ENCODE measurements at regions not wholly inside any gene's neighbourhood (a gene's known extent, or its start where the extent isn't known, plus 50 kb on each side); places are given as distances from the start of the nearest gene placed in this dataset.

GRCh38 chr3:144655423-144655822 lies 683.8 kb downstream of the DIPK2A start:
- TF ChIP-seq TAF1 (conservative IDR thresholded peaks at IDR 0.05) = no peak
- TF ChIP-seq CTCF (IDR thresholded peaks at IDR 0.05; ENCODE audit: low read depth, low read length, missing input control) = no peak
- no peak for TF ChIP-seq MAX (IDR thresholded peaks at IDR 0.05)
- TF ChIP-seq YY1 (IDR thresholded peaks at IDR 0.05) = no peak
- no peak for TF ChIP-seq FOXA1 (IDR thresholded peaks at IDR 0.05)
